A549 (cell line): ENCODE measurements at regions not wholly inside any gene's neighbourhood (a gene's known extent, or its start where the extent isn't known, plus 50 kb on each side); places are given as distances from the start of the nearest gene placed in this dataset.

Source experiments
- NFE2L2 ChIP-seq: fragments of 150-350 bp; conservative IDR thresholded peaks from 2 replicates; pipeline ENCODE4 v1.6.1; 2014; ENCODE audit warnings: low read length
- NR3C1 ChIP-seq: fragments of >200 bp; sonication (Bioruptor Twin); formaldehyde crosslinking; IDR thresholded peaks from 3 replicates; pipeline ENCODE4 v1.6.1; 2017
- RARB ChIP-seq: fragments of 250-450 bp; sonication (Bioruptor Pico); IDR thresholded peaks from 2 replicates; pipeline ENCODE4 v1.8.0; 2021; ENCODE audit warnings: mild to moderate bottlenecking, moderate library complexity
- RNF2 ChIP-seq: fragments of 200-600 bp; sonication (generic); IDR thresholded peaks from 2 replicates; pipeline ENCODE4 v1.6.1; 2016; ENCODE audit warnings: low read depth, mild to moderate bottlenecking, antibody characterized with exemption, moderate library complexity, borderline replicate concordance
- TF ChIP-seq, protein P1 (sequence below): IDR thresholded peaks from 2 replicates; pipeline ENCODE4 v1.6.1; 2012
- TF ChIP-seq, protein P2 (sequence below): fragments of >200 bp; sonication (Bioruptor Twin); formaldehyde crosslinking; IDR thresholded peaks from 3 replicates; pipeline ENCODE4 v1.5.1; 2016

DNA sequence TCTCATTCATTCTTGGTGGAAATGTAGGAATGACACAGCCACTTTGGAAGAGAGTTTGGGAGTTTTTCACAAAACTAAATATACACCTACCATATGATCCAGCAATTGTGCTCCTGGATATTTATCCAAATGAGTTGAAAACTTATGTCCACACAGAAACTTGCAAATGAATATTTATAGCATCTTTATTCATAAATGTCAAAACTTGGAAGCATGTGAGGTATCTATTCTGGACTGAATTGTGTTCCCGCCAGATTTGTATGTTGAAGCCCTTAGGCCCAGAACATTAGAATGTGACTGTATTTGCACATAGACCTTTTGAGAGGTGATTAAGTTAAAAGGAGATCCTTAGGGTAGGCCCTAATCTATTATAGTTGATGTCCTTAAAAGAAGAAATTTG is 409.4 kb upstream of the SYT4 start:
- TF ChIP-seq, protein P1, sequence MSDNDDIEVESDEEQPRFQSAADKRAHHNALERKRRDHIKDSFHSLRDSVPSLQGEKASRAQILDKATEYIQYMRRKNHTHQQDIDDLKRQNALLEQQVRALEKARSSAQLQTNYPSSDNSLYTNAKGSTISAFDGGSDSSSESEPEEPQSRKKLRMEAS = no peak
- TF ChIP-seq, protein P2, sequence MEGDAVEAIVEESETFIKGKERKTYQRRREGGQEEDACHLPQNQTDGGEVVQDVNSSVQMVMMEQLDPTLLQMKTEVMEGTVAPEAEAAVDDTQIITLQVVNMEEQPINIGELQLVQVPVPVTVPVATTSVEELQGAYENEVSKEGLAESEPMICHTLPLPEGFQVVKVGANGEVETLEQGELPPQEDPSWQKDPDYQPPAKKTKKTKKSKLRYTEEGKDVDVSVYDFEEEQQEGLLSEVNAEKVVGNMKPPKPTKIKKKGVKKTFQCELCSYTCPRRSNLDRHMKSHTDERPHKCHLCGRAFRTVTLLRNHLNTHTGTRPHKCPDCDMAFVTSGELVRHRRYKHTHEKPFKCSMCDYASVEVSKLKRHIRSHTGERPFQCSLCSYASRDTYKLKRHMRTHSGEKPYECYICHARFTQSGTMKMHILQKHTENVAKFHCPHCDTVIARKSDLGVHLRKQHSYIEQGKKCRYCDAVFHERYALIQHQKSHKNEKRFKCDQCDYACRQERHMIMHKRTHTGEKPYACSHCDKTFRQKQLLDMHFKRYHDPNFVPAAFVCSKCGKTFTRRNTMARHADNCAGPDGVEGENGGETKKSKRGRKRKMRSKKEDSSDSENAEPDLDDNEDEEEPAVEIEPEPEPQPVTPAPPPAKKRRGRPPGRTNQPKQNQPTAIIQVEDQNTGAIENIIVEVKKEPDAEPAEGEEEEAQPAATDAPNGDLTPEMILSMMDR = no peak
- TF ChIP-seq RARB (CRISPR knock-in tag) = no peak
- no peak for TF ChIP-seq NFE2L2
- TF ChIP-seq RNF2 = no peak
- no peak for TF ChIP-seq NR3C1
